ENCODE measurements at regions not wholly inside any gene's neighbourhood (a gene's known extent, or its start where the extent isn't known, plus 50 kb on each side); places are given as distances from the start of the nearest gene placed in this dataset.

- TF ChIP-seq CTCF (IDR thresholded peaks at IDR 0.05), result no peak
- no peak for TF ChIP-seq POLR2A (IDR thresholded peaks at IDR 0.05)
- no peak for TF ChIP-seq EP300 (IDR thresholded peaks at IDR 0.05)
- TF ChIP-seq POLR2AphosphoS5 (IDR thresholded peaks at IDR 0.05), result no peak
- Histone ChIP-seq H3K36me3 (no peaks in the 10 kb centered on the region), H3K27ac (no peak overlapping the region), H3K9me3 (no peaks in the 10 kb centered on the region), H3K4me3 (no peak overlapping the region), H3K27me3 (no peaks in the 10 kb centered on the region), H3K4me1 (no peaks in the 10 kb centered on the region)
- 74 to 85% methylated on average over 11 of the region's 11 CpGs for WGBS, 2 donors
- DNase-seq (no peak), ATAC-seq (ENCODE audit: low FRiP score in 2 of 2) (peak in 1 of 2 donors; percentile 61)
Observed at GRCh38 chr4:10963958-10964703, 279.6 kb upstream of the CLNK start.

GRCh38 chr4:10963241-10963640 lies 278.7 kb upstream of the CLNK start:
- Histone ChIP-seq H3K4me1 (no peaks in the 10 kb centered on the region), H3K27me3 (no peaks in the 10 kb centered on the region), H3K36me3 (no peaks in the 10 kb centered on the region), H3K4me3 (no peak overlapping the region), H3K9me3 (no peaks in the 10 kb centered on the region), H3K27ac (no peak overlapping the region)
- DNase-seq (no peak), ATAC-seq (ENCODE audit: low FRiP score in 2 of 2) (no peak)
- 95% methylated on average over 5 of the region's 5 CpGs for WGBS, 2 donors
- TF ChIP-seq EP300 (IDR thresholded peaks at IDR 0.05) (no peak), POLR2A (IDR thresholded peaks at IDR 0.05) (no peak), CTCF (IDR thresholded peaks at IDR 0.05) (no peak), POLR2AphosphoS5 (IDR thresholded peaks at IDR 0.05) (no peak)

GRCh38 chr4:10962246-10962645 lies 277.7 kb upstream of the CLNK start:
- no peaks in the 10 kb centered on the region for H3K27me3 ChIP-seq
- no peaks in the 10 kb centered on the region for H3K4me1 ChIP-seq
- DNase-seq (no peak), ATAC-seq (ENCODE audit: low FRiP score in 2 of 2) (no peak)
- H3K27ac ChIP-seq, result no peak overlapping the region
- H3K36me3 ChIP-seq, result no peaks in the 10 kb centered on the region
- 54 to 75% methylated on average over 1 of the region's 1 CpG for WGBS, 2 donors
- no peak overlapping the region for H3K4me3 ChIP-seq
- no peaks in the 10 kb centered on the region for H3K9me3 ChIP-seq
- no peak for TF ChIP-seq CTCF (IDR thresholded peaks at IDR 0.05)
- TF ChIP-seq POLR2A (IDR thresholded peaks at IDR 0.05), result no peak
- TF ChIP-seq POLR2AphosphoS5 (IDR thresholded peaks at IDR 0.05), result no peak
- no peak for TF ChIP-seq EP300 (IDR thresholded peaks at IDR 0.05)

DNA sequence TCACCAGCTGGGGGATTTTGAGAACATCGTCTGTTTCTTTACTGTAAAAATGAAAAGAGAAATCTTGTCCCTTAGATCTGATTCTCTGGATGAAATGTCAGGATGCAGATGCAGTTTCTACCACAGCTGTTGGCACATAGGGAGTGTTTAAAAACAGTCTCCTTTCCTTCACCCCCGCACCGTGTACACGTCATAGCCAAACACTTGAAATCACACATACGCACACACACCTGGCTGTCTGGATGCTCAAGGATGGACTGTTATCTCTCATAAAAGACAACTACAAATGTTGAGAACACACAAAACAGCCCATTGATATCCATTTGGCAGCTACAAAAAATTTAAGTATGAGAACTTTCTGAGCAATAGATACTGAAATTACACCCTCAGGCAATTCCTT lies 275.8 kb upstream of the CLNK start:
- H3K27me3 ChIP-seq, result no peaks in the 10 kb centered on the region
- H3K36me3 ChIP-seq, result no peaks in the 10 kb centered on the region
- DNase-seq (no peak), ATAC-seq (ENCODE audit: low FRiP score in 2 of 2) (no peak)
- no peaks in the 10 kb centered on the region for H3K4me1 ChIP-seq
- WGBS, 2 donors, result 67 to 82% methylated on average over 5 of the region's 5 CpGs
- no peak overlapping the region for H3K27ac ChIP-seq
- H3K9me3 ChIP-seq, result no peaks in the 10 kb centered on the region
- H3K4me3 ChIP-seq, result no peak overlapping the region
- TF ChIP-seq EP300 (IDR thresholded peaks at IDR 0.05), result no peak
- TF ChIP-seq POLR2AphosphoS5 (IDR thresholded peaks at IDR 0.05), result no peak
- TF ChIP-seq CTCF (IDR thresholded peaks at IDR 0.05), result no peak

GRCh38 chr4:10959586-10959985 lies 275.0 kb upstream of the CLNK start:
- Histone ChIP-seq H3K36me3 (no peaks in the 10 kb centered on the region), H3K4me1 (no peaks in the 10 kb centered on the region), H3K4me3 (no peak overlapping the region), H3K27ac (no peak overlapping the region), H3K9me3 (no peaks in the 10 kb centered on the region), H3K27me3 (no peaks in the 10 kb centered on the region)
- DNase-seq (no peak), ATAC-seq (ENCODE audit: low FRiP score in 2 of 2) (no peak)
- TF ChIP-seq POLR2AphosphoS5 (IDR thresholded peaks at IDR 0.05) (no peak), POLR2A (IDR thresholded peaks at IDR 0.05) (no peak), EP300 (IDR thresholded peaks at IDR 0.05) (no peak), CTCF (IDR thresholded peaks at IDR 0.05) (no peak)
- 61 to 74% methylated on average over 1 of the region's 1 CpG for WGBS, 2 donors

Measured in upper lobe of left lung (tissue), 6 donors.